HG03354 (cell line): ENCODE measurements at regions not wholly inside any gene's neighbourhood (a gene's known extent, or its start where the extent isn't known, plus 50 kb on each side); places are given as distances from the start of the nearest gene placed in this dataset.

Experiments
- ATAC-seq: cut with Tn5 transposase; IDR thresholded peaks from one replicate; pipeline ENCODE4 v1.9.1; 2021; ENCODE audit warnings: mild to moderate bottlenecking; ENCODE audit not compliant: unreplicated experiment, poor library complexity, severe bottlenecking

DNA sequence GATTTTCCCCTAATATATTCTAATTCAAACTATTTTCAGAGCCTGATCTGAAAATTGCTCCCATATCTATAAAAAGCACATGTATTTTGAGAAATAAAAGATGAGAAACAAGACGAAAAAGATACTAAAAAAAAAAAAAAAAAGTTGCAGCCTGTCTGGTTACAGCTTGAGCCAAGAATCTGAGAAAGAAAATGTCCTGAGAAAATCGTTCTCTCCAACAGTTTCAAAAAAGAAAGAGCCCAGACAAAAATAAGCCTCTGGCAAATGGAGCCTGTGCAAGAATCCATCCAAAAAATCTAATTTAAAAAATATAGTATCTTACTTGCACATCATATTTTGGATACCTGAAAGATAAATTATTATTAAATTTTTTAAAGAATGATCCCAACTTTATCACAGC, 163.0 kb upstream of the TBL1X start:
- no peak for ATAC-seq

GRCh38 chrX:9302381-9302780, 162.5 kb upstream of the TBL1X start:
- ATAC-seq: no peak

DNA sequence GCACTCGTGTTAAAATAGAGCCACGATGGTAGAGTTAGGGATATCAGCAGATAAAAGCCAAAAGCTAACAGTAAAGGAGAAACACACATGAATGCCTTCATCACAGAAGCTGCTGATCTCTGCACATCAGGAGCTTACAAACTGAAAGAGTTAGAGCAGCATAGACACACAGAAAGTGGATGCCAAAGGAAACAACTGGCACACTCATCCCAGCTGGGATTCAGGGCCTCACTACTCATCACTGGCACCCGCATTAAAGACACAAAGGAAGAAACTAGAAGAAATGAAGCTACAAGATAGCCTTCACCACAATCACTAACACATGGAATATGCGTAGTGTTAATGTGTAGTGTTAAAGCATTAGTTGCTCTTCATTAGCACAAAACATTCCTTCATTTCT, 156.4 kb upstream of the TBL1X start:
- ATAC-seq: no peak

GRCh38 chrX:9310616-9311015, 154.2 kb upstream of the TBL1X start:
- ATAC-seq: no peak

DNA sequence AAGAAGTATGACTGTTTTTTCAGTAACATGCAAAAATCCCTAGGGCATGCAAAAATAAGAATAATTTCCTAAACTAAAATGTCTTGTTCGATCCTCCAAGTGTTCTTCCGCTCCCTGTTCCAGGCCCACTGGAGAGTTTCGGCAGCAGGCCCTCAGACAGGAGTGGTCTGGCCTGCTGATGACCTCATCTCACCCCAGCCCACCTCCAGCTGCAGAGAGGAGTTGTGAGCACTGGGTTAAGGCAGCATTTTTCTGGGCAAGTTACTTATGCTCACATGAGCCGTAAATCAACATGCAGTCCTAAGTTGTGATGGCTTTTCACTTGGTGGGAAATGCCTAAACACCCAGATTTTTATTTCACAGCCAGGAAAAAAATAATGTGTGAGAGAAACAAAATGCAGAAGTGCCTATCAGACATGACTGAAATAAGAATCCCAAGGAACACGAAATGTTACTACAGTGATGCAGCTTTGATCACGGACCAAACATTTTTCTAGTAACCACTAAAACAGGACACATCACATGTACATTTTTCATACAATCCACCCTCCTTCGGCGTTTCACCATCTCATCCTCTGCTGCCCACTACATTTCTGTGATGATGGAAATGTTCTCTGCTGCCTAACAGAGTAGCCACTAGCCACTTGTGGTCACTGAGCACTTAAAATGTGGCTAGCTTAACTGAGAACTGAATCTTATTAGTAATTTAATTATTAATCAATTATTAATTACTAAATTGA, 153.3 kb upstream of the TBL1X start:
- no peak for ATAC-seq

DNA sequence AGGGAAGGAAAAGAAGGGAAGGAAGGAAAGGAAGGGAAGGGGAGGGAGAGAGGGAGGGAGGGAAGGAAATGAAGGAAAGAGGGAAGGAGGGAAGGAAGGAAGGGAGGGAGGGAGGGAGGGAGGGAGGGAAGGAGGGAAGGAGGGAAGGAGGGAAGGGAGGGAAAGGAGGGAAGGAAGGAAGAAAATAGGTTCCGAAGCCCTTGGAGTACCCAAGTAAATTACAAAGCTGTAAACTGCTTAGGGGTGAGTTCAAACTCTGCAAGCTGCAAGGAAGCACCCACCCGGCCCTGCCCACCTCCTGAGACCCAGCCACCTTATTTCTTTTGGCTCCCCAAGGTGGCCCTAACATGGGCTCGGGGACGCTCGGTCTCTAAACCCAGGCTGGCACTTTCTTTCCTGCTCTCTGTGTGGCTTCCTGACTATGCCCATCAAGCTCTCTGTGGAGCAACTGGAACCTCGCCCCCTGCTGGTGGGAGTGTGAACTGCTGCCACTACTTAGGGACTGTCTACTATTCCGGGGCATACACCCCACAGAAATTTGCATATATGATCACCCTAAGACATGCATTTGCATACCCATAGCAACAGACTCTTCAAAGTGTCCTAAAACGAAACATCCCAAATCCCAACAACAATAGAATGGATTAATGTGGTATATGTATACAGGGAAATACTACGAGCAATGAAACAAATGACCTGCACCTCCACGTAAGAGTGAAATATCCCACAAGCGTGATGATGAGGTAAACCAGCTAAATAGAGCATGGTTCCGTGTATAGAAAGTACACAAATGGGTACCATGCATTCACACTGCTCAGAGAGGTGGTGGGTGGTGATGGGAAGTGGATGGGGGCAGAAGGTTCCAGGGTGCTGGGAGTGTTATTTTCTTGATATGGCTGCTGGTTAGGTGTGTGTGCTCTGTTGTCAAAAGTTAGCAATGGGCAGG, 151.7 kb upstream of the TBL1X start:
- ATAC-seq: peak; percentile 90

GRCh38 chrX:9315086-9315485, 149.8 kb upstream of the TBL1X start:
- no peak for ATAC-seq

GRCh38 chrX:9316096-9316495, 148.8 kb upstream of the TBL1X start:
- ATAC-seq: no peak

DNA sequence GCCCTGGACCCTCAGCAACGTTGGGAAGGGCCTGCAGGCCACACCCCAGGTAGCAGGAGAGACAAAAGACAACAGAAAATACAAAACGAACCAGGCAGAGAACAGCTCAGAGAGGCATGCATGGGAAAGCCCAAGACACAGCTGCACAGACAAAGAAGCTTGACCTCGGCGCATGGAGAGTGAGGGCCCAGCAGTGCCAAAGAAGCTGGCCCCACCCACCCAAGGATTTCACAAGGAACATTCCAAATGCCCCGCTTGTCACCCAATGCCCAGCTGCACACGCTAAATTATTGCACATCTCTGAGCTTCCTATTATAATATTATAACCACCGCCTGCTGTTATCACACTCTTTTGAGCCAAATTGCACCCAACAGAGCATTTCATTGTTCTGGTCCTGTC, 147.7 kb upstream of the TBL1X start:
- no peak for ATAC-seq

- no peak for ATAC-seq
These were observed 146.6 kb upstream of the TBL1X start for GRCh38 chrX:9318213-9318612.

DNA sequence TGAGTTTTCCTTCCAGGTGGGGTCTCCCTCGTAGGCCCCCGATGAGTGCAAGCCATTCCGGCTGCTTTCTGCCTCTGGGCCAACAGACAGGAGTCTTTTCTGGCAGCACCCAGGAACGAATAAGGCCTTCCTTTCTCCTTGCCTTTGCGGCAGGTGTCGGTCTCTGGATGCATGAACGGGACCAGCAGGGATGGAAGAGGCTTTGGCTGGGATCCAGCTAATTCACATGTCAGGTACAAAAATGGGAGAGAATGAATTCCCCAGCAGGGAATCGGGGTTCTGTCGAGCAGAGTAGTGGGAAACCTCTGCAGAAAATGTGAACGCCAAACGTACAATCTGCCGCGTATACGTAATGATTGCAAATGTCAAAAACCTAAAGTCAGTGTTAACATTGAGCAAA, 146.1 kb upstream of the TBL1X start:
- no peak for ATAC-seq

GRCh38 chrX:9320940-9321339, 143.9 kb upstream of the TBL1X start:
- ATAC-seq: no peak

DNA sequence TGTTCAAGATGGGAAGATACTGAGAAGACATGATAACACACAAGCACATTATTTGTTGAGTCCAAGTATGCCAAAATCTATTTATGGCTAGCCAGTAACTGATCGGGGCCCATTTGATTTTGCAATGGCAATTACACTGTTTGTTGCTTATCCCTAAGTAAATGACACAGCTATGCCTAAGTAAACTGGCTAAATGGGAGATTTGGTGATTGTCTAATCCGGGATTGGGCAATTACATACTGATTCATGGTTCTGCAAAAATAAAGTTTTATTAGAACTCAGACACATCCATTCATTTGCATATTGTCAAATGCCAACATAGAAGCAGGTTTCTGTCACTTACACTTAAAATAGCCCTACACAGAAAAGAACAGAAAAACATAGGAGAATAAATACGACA, 140.2 kb upstream of the TBL1X start:
- no peak for ATAC-seq

- no peak for ATAC-seq
These were observed 138.5 kb upstream of the TBL1X start for GRCh38 chrX:9326369-9326768.

- ATAC-seq: no peak
These were observed 137.6 kb upstream of the TBL1X start for GRCh38 chrX:9327086-9327746.

GRCh38 chrX:9327747-9328145, 137.1 kb upstream of the TBL1X start:
- no peak for ATAC-seq

GRCh38 chrX:9329056-9329455, 135.8 kb upstream of the TBL1X start:
- no peak for ATAC-seq

- no peak for ATAC-seq
These were observed 134.4 kb upstream of the TBL1X start for GRCh38 chrX:9330249-9330982.

GRCh38 chrX:9333873-9334560, 130.8 kb upstream of the TBL1X start:
- ATAC-seq: no peak
